HepG2 (cell line): ENCODE measurements at regions not wholly inside any gene's neighbourhood (a gene's known extent, or its start where the extent isn't known, plus 50 kb on each side); places are given as distances from the start of the nearest gene placed in this dataset.

ENCODE experiments used
- ATAC-seq: fragments of 200-7000 bp; cut with Tn5 transposase; 3 replicates; pipeline ENCODE4 v1.9.1; 2020; ENCODE audit warnings: mild to moderate bottlenecking, moderate library complexity
- BruUV-seq: library from RNA; stranded (reverse); fragments of 400-500 nt; replicated peaks from 2 replicates; lab custom pipeline; 2021; lab: Mats Ljungman, UMichigan
- CTCF ChIA-PET: fragments of 300-600 bp; formaldehyde crosslinking; extraction: SDS; loops from one replicate; lab custom pipeline; 2021; ENCODE audit warnings: low total read pairs, inconsistent platforms, low intra/inter-chr PET ratio; lab: Yijun Ruan, JAX
- POLR2A ChIA-PET: fragments of 350-600 bp; sonication (Branson Sonifier 250); formaldehyde crosslinking; loops from one replicate; lab custom pipeline; 2020; ENCODE audit warnings: antibody characterized with exemption, inconsistent platforms; lab: Yijun Ruan, JAX
- DNase-seq: peaks from one replicate; pipeline ENCODE4 v3.0.0-alpha.2; 2015; ENCODE audit warnings: low spot score
- FAIRE-seq: peaks from 3 replicates; lab custom pipeline; 2011; peaks lifted over from hg19 to GRCh38; lab: Jason Lieb, UNC
- H2AFZ ChIP-seq: one replicate; pipeline ENCODE4 v1.6.1; 2011; ENCODE audit warnings: low read length, inconsistent platforms
- H3K27ac ChIP-seq: fragments of 300-600 bp; 3 replicates; pipeline ENCODE4 v1.8.0; 2011; ENCODE audit warnings: mixed run types, mild to moderate bottlenecking, mixed read lengths, low read length, inconsistent platforms; ENCODE audit not compliant: insufficient read depth; ENCODE audit errors: extremely low read length
- H3K27me3 ChIP-seq, 2 experiments: fragments of 200-600 bp in 1 of 2; 2 replicates in 1 of 2; 3 replicates in 1 of 2; pipeline versions ENCODE4 v1.6.0 to v1.8.0; 2011; ENCODE audit warnings: low read length in 2 of 2, mild to moderate bottlenecking in 2 of 2, moderate library complexity in 2 of 2, inconsistent platforms in 1 of 2; ENCODE audit not compliant: insufficient read depth in 2 of 2, control insufficient read depth in 1 of 2
- H3K36me3 ChIP-seq, 2 experiments: fragments of 200-600 bp in 1 of 2; replicated peaks in 1 of 2; 2 replicates in 1 of 2; 3 replicates in 1 of 2; pipeline versions ENCODE4 v1.5.1 to v1.8.0; 2011; ENCODE audit warnings: low read length in 2 of 2, inconsistent platforms in 1 of 2; ENCODE audit not compliant: insufficient read depth in 2 of 2, control insufficient read depth in 1 of 2
- H3K4me1 ChIP-seq: 2 replicates; pipeline ENCODE4 v1.5.1; 2012; ENCODE audit warnings: low read length, inconsistent platforms; ENCODE audit not compliant: insufficient read depth
- H3K4me2 ChIP-seq: 2 replicates; pipeline ENCODE4 v1.6.0; 2011; ENCODE audit warnings: low read depth, low read length, inconsistent platforms
- H3K4me3 ChIP-seq, 3 experiments: fragments of 200-600 bp in 1 of 3; sonication (generic), shearing (Covaris generic) in 1 of 3; replicated peaks in 1 of 3; 2 replicates each; pipeline ENCODE4 v1.5.1; 2011 to 2016; ENCODE audit warnings: low read length in 3 of 3, inconsistent platforms in 2 of 3, low read depth in 2 of 3, mild to moderate bottlenecking in 2 of 3, control low read depth in 1 of 3, mixed read lengths in 1 of 3; ENCODE audit not compliant: insufficient read depth in 1 of 3
- H3K79me2 ChIP-seq: one replicate; pipeline ENCODE4 v1.6.1; 2011; ENCODE audit warnings: low read length, inconsistent platforms; ENCODE audit not compliant: insufficient read depth
- H3K9ac ChIP-seq: 2 replicates; pipeline ENCODE4 v1.6.0; 2011; ENCODE audit warnings: mild to moderate bottlenecking, low read depth, low read length, inconsistent platforms; ENCODE audit not compliant: insufficient read depth
- H3K9me3 ChIP-seq: 2 replicates; pipeline ENCODE4 v1.5.1; 2012; ENCODE audit warnings: mild to moderate bottlenecking, low read length
- H4K20me1 ChIP-seq: 2 replicates; pipeline ENCODE4 v1.6.0; 2011; ENCODE audit warnings: inconsistent platforms, mild to moderate bottlenecking, low read length, moderate library complexity; ENCODE audit not compliant: insufficient read depth
- CC2D1A ChIP-seq: sonication (generic); formaldehyde crosslinking; IDR thresholded peaks from 2 replicates; pipeline ENCODE4 v1.8.1; 2023; ENCODE audit warnings: mild to moderate bottlenecking, missing genetic modification reagents
- HNF1A ChIP-seq, 2 experiments: sonication (generic) in 1 of 2; formaldehyde crosslinking in 1 of 2; IDR thresholded peaks; 2 replicates each; pipeline versions ENCODE4 v1.4.0 to v1.6.1; 2016 to 2020; ENCODE audit warnings: borderline replicate concordance in 1 of 2, low read depth in 1 of 2, mild to moderate bottlenecking in 1 of 2, missing genetic modification reagents in 1 of 2
- HOXA5 ChIP-seq: sonication (generic); formaldehyde crosslinking; IDR thresholded peaks from 2 replicates; pipeline ENCODE4 v1.4.0; 2020; ENCODE audit warnings: missing genetic modification reagents
- KDM3A ChIP-seq: IDR thresholded peaks from 2 replicates; pipeline ENCODE4 v1.6.1; 2018; ENCODE audit warnings: low read depth, missing compliant biosample characterization
- MAX ChIP-seq: IDR thresholded peaks from 2 replicates; pipeline ENCODE4 v1.6.1; 2012; ENCODE audit warnings: inconsistent platforms
- POGZ ChIP-seq: sonication (generic); formaldehyde crosslinking; IDR thresholded peaks from 2 replicates; pipeline ENCODE4 v1.4.0; 2020; ENCODE audit warnings: mild to moderate bottlenecking, missing genetic modification reagents
- RARG ChIP-seq: sonication (generic); formaldehyde crosslinking; IDR thresholded peaks from 2 replicates; pipeline ENCODE4 v1.4.0; 2020; ENCODE audit warnings: low read depth, mild to moderate bottlenecking, missing genetic modification reagents
- SRF ChIP-seq: IDR thresholded peaks from 2 replicates; pipeline ENCODE4 v1.6.1; 2011; ENCODE audit warnings: mild to moderate bottlenecking, low read depth, low read length, moderate library complexity
- SRSF4 ChIP-seq: fragments of 200-400 bp; formaldehyde crosslinking; IDR thresholded peaks from one replicate; pipeline ENCODE4 v1.6.1; 2018; ENCODE audit warnings: mild to moderate bottlenecking, low read depth, low read length, moderate library complexity; ENCODE audit not compliant: poor library complexity, severe bottlenecking
- ZKSCAN5 ChIP-seq: sonication (generic); formaldehyde crosslinking; IDR thresholded peaks from 2 replicates; pipeline ENCODE4 v1.5.1; 2020; ENCODE audit warnings: mild to moderate bottlenecking, missing genetic modification reagents
- ZMYM3 ChIP-seq: sonication (generic); formaldehyde crosslinking; IDR thresholded peaks from 2 replicates; pipeline ENCODE4 v1.5.1; 2020; ENCODE audit warnings: mild to moderate bottlenecking, missing genetic modification reagents
- ZNF260 ChIP-seq: sonication (generic); formaldehyde crosslinking; IDR thresholded peaks from 2 replicates; pipeline ENCODE4 v1.4.0; 2020; ENCODE audit warnings: missing genetic modification reagents, low read depth, mild to moderate bottlenecking, borderline replicate concordance
- ZNF550 ChIP-seq: sonication (generic); formaldehyde crosslinking; IDR thresholded peaks from 2 replicates; pipeline ENCODE4 v1.4.0; 2020; ENCODE audit warnings: mild to moderate bottlenecking, missing genetic modification reagents, borderline replicate concordance
- WGBS: methylation state at CpG from one replicate; pipeline ENCODE4 v1.1.6; 2017; ENCODE audit warnings: low lambda C conversion rate; 5-methylcytosine and 5-hydroxymethylcytosine counted together
- in situ Hi-C: cut with HindIII; loops from 2 replicates; pipeline ENCODE4 v1.10.0; 2017; ENCODE audit warnings: low pct_unique_long_range_greater_than_20kb; ENCODE audit not compliant: extremely low pct_ligation_motif_present
- intact Hi-C: fragments of 100-400 bp; cut with micrococcal nuclease; formaldehyde crosslinking; loops from one replicate; pipeline ENCODE4 v1.10.0; 2022; ENCODE audit not compliant: unreplicated experiment

- ATAC-seq (no peak), DNase-seq (no peak), FAIRE-seq (no peak)
- intact Hi-C loops: no loop called here
- 26% methylated on average over 4 of the region's 4 CpGs for WGBS
- Histone ChIP-seq H3K9me3 (no peaks in the 10 kb centered on the region), H3K36me3 (no peaks in the 10 kb centered on the region), H3K79me2 (no peaks in the 10 kb centered on the region), H3K4me1 (no peaks in the 10 kb centered on the region), H3K4me3 (no peak overlapping the region), H4K20me1 (no peaks in the 10 kb centered on the region), H3K27ac (no peak overlapping the region), H3K27me3 (no peaks in the 10 kb centered on the region), H2AFZ (no peak overlapping the region), H3K9ac (no peak overlapping the region), H3K4me2 (no peak overlapping the region)
- BruUV-seq: no TSS peak
- ChIA-PET POLR2A (no interaction called here), CTCF (no interaction called here)
- in situ Hi-C loops: no loop called here
- TF ChIP-seq ZKSCAN5 (CRISPR knock-in tag) (no peak), KDM3A (CRISPR knock-in tag) (no peak), POGZ (CRISPR knock-in tag) (no peak), HOXA5 (CRISPR knock-in tag) (no peak), ZMYM3 (no peak), CC2D1A (no peak), MAX (no peak), SRSF4 (no peak), SRF (no peak)
Measured at GRCh38 chr3:74693696-74694393, 79.4 kb upstream of the CNTN3 start.

- ChIA-PET POLR2A (no interaction called here), CTCF (no interaction called here)
- ATAC-seq: no peak
- H3K27ac ChIP-seq: no peak overlapping the region
- H4K20me1 ChIP-seq: no peaks in the 10 kb centered on the region
- H3K9me3 ChIP-seq: no peaks in the 10 kb centered on the region
- intact Hi-C loops: no loop called here
- 3% methylated on average over 2 of the region's 2 CpGs for WGBS
- no peaks in the 10 kb centered on the region for H3K79me2 ChIP-seq
- H3K4me1 ChIP-seq: no peaks in the 10 kb centered on the region
- no peak for FAIRE-seq
- DNase-seq: no peak
- H3K4me2 ChIP-seq: no peak overlapping the region
- no peak overlapping the region for H3K4me3 ChIP-seq
- in situ Hi-C loops: no loop called here
- H2AFZ ChIP-seq: no peak overlapping the region
- BruUV-seq: no TSS peak
- H3K9ac ChIP-seq: no peak overlapping the region
- H3K36me3 ChIP-seq: no peaks in the 10 kb centered on the region
- H3K27me3 ChIP-seq: no peaks in the 10 kb centered on the region
- TF ChIP-seq ZNF550 (CRISPR knock-in tag) (no peak), HNF1A (IDR thresholded peaks at IDR 0.05; ENCODE audit: low read depth) (no peak), HNF1A (CRISPR knock-in tag; IDR thresholded peaks at IDR 0.05; ENCODE audit: borderline replicate concordance) (no peak), ZNF260 (CRISPR knock-in tag) (no peak), RARG (CRISPR knock-in tag) (no peak)
Measured at GRCh38 chr3:74693251-74693650, 78.8 kb upstream of the CNTN3 start.
